ENCODE measurements at regions not wholly inside any gene's neighbourhood (a gene's known extent, or its start where the extent isn't known, plus 50 kb on each side); places are given as distances from the start of the nearest gene placed in this dataset.

DNA sequence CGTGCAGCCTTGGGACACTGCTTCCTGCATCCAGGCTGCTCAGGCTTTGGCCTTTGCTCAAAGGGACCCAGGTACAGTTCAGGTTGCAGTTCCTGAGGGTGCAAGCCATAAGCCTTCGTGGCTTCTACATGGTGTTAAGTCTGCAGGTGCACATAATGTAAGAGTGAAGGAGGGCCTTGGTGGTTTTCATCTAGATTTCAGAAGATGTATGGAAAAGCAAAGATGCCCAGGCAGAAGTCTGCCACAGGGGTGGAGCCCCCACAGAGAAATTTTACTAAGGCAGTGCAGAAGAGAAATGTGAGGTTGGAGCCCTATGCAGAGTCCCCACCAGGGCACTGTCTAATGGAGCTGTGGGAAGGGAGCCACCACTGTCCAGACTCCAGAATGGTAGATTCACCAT is 200.9 kb downstream of the ICE1 start:
- FAIRE-seq, result no peak
- Histone ChIP-seq H3K36me3 (ENCODE audit: control insufficient read depth in 2 of 4, insufficient read depth in 4 of 4, low read length in 3 of 4) (no peaks in the 10 kb centered on the region), H3K27ac (ENCODE audit: low read depth, low read length) (no peak overlapping the region), H3K4me3 (ENCODE audit: extremely low read depth in 1 of 4, insufficient read depth in 2 of 4, low read depth in 3 of 4, low read length in 4 of 4) (no peak overlapping the region), H3K4me1 (replicated peaks in 1 of 4; ENCODE audit: control insufficient read depth in 3 of 4, insufficient read depth in 4 of 4, low read length in 3 of 4) (no peaks in the 10 kb centered on the region), H4K5ac (ENCODE audit: insufficient read length, low read depth, low read length) (no peak overlapping the region), H3K56ac (replicated peaks; ENCODE audit: insufficient read length, low read depth, low read length) (no peak overlapping the region), H3K18ac (ENCODE audit: extremely low read depth, low read length) (no peak overlapping the region), H3K27me3 (replicated peaks in 1 of 4; ENCODE audit: control insufficient read depth in 3 of 4, extremely low read depth in 1 of 4, insufficient read depth in 3 of 4, low read length in 3 of 4) (no peaks in the 10 kb centered on the region), H3K79me2 (ENCODE audit: control insufficient read depth in 1 of 2, insufficient read depth in 2 of 2, low read length in 2 of 2) (no peaks in the 10 kb centered on the region), H2BK15ac (ENCODE audit: low read length) (no peak overlapping the region), H3K4me2 (ENCODE audit: insufficient read depth in 1 of 2, low read depth in 2 of 2, low read length in 2 of 2) (no peak overlapping the region), H3K4ac (replicated peaks; ENCODE audit: insufficient read length, low read depth, low read length) (no peak overlapping the region), H2BK12ac (ENCODE audit: low read depth, low read length) (no peak overlapping the region), H3K79me1 (ENCODE audit: low read depth, low read length) (no peaks in the 10 kb centered on the region), H4K8ac (ENCODE audit: extremely low read depth, insufficient read depth, low read length) (no peak overlapping the region), H3K23me2 (ENCODE audit: low read depth, low read length) (no peaks in the 10 kb centered on the region), H2BK20ac (ENCODE audit: low read length) (no peak overlapping the region), H2BK120ac (replicated peaks; ENCODE audit: low read depth, low read length) (no peak overlapping the region), H2AK5ac (ENCODE audit: low read depth, low read length) (no peak overlapping the region), H2BK5ac (ENCODE audit: low read depth, low read length) (no peak overlapping the region), H3K23ac (ENCODE audit: insufficient read length) (no peak overlapping the region), H4K91ac (replicated peaks; ENCODE audit: insufficient read length, low read length) (no peak overlapping the region), H3K9ac (replicated peaks in 1 of 4; ENCODE audit: extremely low read depth in 1 of 4, low read depth in 3 of 4, low read length in 3 of 4) (no peak overlapping the region), H3K14ac (ENCODE audit: insufficient read length) (no peak overlapping the region), H4K20me1 (replicated peaks in 1 of 2; ENCODE audit: control insufficient read depth in 1 of 2, insufficient read depth in 2 of 2, low read length in 2 of 2) (no peaks in the 10 kb centered on the region), H2AFZ (ENCODE audit: low read length) (no peak overlapping the region), H3K9me3 (ENCODE audit: insufficient read depth in 2 of 2, low read depth in 1 of 2, low read length in 1 of 2) (peaks cover 19 to 30% of the 10 kb centered on the region in 2 experiments)
- WGBS, 2 experiments (ENCODE audit: extremely low coverage in 1 of 2, insufficient coverage in 1 of 2, insufficient read length in 1 of 2, insufficient replicate concordance in 2 of 2, low coverage in 1 of 2, low lambda C conversion rate in 2 of 2, missing lambda C conversion rate in 1 of 2), result 86% methylated on average over 2 of the region's 2 CpGs; no CpG with 5 or more reads in 1 of the 2 experiments
- CTCF ChIA-PET (ENCODE audit: partially characterized antibody), result interaction anchor here (0.9 kb wide), 1 partner anchor 127 kb away, joined by 3 read pairs; no protein-coding TSS in a partner anchor
- POLR2A ChIA-PET (ENCODE audit: partially characterized antibody), result no interaction called here
- DNase-seq (ENCODE audit: low read depth in 1 of 2, low spot score in 2 of 2), result no peak
- TF ChIP-seq NANOG (IDR thresholded peaks at IDR 0.05; ENCODE audit: insufficient read depth, low read depth, low read length, poor library complexity, severe bottlenecking) (no peak), ASH2L (IDR thresholded peaks at IDR 0.05; ENCODE audit: low read length) (no peak), SUZ12 (IDR thresholded peaks at IDR 0.05; ENCODE audit: low read length) (no peak), EP300 (IDR thresholded peaks at IDR 0.05; ENCODE audit: borderline replicate concordance in 1 of 2, low read depth in 2 of 2, low read length in 2 of 2) (no peak), SIN3A (conservative IDR thresholded peaks at IDR 0.05 in 1 of 2, IDR thresholded peaks at IDR 0.05 in 1 of 2; ENCODE audit: low read depth in 1 of 2, low read length in 2 of 2) (no peak), MAFK (IDR thresholded peaks at IDR 0.05; ENCODE audit: low read depth, low read length) (no peak), RBBP5 (IDR thresholded peaks at IDR 0.05; ENCODE audit: borderline replicate concordance, low read depth, low read length) (no peak), TBP (IDR thresholded peaks at IDR 0.05; ENCODE audit: low read depth, low read length) (no peak), SAP30 (IDR thresholded peaks at IDR 0.05; ENCODE audit: insufficient read depth, insufficient replicate concordance, low read length) (no peak), CBX5 (IDR thresholded peaks at IDR 0.05; ENCODE audit: low read depth, low read length) (no peak), SIRT6 (IDR thresholded peaks at IDR 0.05; ENCODE audit: low read length) (no peak), YY1 (IDR thresholded peaks at IDR 0.05; ENCODE audit: low read depth, low read length) (no peak), KDM1A (IDR thresholded peaks at IDR 0.05; ENCODE audit: borderline replicate concordance, low read length) (no peak), HDAC6 (IDR thresholded peaks at IDR 0.05; ENCODE audit: low read depth, low read length) (no peak), SP2 (IDR thresholded peaks at IDR 0.05; ENCODE audit: low read length) (no peak)

All from H1 (cell line).